ENCODE measurements at regions not wholly inside any gene's neighbourhood (a gene's known extent, or its start where the extent isn't known, plus 50 kb on each side); places are given as distances from the start of the nearest gene placed in this dataset.

- no peak for DNase-seq (ENCODE audit: low read depth, low spot score)
Observed at GRCh38 chr9:31608881-31609280, 775.6 kb upstream of the ACO1 start.

GRCh38 chr9:31612336-31613030, 772.0 kb upstream of the ACO1 start:
- DNase-seq (ENCODE audit: low read depth, low spot score): no peak

DNA sequence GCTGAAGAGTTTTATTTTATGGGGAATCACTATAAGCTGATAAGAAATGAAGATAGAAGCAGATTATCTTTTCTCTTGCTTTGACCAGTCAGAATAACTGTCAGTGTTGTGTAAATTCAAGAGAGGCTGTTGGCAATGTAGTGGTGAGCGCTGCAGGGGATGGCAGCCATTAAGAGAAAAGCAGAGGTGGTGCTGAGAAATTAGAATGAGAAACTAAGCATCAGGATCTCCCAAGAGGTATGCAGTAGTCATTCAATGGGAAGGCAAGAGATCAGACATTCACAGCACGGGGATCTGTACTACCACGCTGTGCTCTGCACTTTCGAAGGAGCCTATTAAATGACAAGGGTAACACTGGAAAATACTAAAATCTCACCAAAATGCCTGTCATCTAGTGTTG, 768.5 kb upstream of the ACO1 start:
- no peak for DNase-seq (ENCODE audit: low read depth, low spot score)

DNA sequence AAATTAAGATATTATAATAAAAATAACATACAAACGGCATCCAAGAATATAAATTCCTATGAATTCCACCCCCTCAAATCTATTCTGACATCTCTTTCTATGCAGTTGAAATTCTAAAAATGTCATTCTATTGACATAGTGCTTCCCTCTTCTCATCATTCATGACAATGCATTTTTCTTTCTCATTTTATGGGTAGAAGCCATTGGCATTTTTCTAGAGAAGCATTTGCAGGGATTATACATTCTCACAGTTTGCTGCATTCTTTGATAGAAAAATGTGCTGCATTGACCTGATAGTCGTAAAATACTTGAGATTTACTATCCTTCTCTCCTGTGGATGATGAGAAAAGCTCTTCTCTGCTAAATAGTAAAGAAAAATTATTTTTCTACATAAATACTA, 760.9 kb upstream of the ACO1 start:
- DNase-seq (ENCODE audit: low read depth, low spot score): no peak

DNA sequence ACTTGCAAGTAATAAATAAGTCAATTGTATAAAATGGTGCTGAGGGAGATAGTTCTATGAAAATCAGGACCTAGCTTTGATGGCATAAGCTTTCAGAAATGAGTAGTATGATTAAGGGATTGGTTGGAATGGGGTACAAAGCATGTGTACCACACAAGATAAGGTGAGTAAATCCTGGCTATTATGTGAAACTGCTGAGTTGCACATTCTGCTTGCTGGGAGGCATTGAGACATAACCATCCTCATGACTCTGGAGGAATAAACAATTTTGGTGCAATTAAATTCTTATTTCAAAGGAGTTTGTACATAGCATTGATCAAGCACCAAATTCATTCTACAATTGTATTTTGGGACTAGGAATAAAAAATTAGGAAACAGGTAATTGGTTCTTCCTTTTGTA, 755.2 kb upstream of the ACO1 start:
- no peak for DNase-seq (ENCODE audit: low read depth, low spot score)

GRCh38 chr9:31637265-31637664, 747.2 kb upstream of the ACO1 start:
- no peak for DNase-seq (ENCODE audit: low read depth, low spot score)

DNA sequence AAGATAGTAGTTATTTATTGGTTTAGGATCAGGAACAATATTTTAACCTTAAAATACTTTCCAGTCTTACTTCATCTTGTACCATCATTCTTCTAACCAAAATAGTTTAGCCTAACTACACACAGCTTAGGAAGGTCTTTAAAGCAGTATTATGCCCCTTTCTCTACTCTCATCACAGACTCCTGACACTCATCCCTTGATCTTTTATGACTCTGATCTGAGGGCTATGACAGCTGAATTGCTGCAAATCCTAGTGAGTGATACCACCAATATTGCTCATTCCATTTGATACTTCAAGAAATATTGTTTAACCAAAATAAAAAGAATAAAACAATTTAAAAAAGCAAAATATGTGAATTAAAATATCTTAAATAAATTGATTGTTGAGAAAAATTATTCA, 746.6 kb upstream of the ACO1 start:
- DNase-seq (ENCODE audit: low read depth, low spot score): no peak

GRCh38 chr9:31639451-31639850, 745.0 kb upstream of the ACO1 start:
- DNase-seq (ENCODE audit: low read depth, low spot score): no peak

GRCh38 chr9:31669311-31669710, 715.1 kb upstream of the ACO1 start:
- no peak for DNase-seq (ENCODE audit: low read depth, low spot score)

DNA sequence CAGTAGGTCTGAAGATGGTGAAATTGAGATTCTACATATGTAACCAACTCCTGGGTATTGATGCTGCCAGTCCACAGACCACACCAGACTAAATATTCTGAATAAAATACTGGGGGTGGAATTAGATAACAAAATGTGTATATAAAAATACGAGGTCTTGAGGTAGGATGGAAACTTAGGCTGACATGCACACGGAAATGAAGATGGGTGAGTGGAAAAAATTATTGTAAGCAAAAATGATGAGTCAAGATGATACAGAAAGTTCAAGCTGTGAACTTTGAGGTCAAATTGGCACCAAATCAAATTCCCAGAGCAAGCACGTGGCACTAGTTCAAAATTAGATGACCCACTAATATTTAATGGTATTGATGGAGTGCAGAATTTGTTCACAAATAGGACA, 713.4 kb upstream of the ACO1 start:
- DNase-seq (ENCODE audit: low read depth, low spot score): no peak

DNA sequence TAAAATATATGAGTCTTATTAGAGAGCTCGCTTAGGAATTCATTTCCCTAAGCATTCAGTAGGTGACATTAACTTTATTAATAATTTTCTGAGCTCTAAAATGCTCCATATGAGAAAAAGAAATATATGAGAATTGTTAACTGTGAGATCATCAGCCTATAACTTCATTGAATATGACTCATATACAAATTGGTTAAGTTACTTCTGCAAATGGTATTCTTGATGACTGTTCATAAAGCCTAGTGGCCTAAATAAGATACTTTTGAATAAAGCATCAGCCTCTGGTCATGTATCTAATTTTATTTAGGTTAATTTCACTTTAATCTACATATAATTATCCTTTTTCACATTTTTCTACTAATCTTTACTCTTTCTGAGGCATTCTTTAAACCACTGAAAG, 710.2 kb upstream of the ACO1 start:
- DNase-seq (ENCODE audit: low read depth, low spot score): no peak

DNA sequence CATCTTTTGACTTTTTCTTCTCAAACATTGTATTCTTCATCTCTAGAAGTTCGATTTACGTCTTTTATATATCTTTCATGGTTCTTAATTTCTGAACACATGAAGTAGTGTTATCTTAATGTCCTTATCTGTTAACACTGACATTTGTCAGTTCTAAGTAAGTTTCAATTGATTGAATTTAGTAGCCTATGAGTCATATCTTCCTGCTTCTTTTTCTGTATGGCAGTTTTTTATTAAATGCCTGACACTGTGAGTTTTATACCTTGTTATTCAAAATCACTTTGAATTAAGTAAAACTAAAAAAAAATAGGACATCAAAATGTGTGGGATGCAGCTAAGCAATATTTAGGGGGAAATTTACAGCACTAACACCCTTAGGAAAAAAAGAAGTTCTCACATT, 707.0 kb upstream of the ACO1 start:
- no peak for DNase-seq (ENCODE audit: low read depth, low spot score)

GRCh38 chr9:31677877-31678276, 706.6 kb upstream of the ACO1 start:
- no peak for DNase-seq (ENCODE audit: low read depth, low spot score)

- DNase-seq (ENCODE audit: low read depth, low spot score): no peak
Observed at GRCh38 chr9:31683116-31683515, 701.3 kb upstream of the ACO1 start.

- DNase-seq (ENCODE audit: low read depth, low spot score): no peak
Observed at GRCh38 chr9:31697956-31698355, 686.5 kb upstream of the ACO1 start.

DNA sequence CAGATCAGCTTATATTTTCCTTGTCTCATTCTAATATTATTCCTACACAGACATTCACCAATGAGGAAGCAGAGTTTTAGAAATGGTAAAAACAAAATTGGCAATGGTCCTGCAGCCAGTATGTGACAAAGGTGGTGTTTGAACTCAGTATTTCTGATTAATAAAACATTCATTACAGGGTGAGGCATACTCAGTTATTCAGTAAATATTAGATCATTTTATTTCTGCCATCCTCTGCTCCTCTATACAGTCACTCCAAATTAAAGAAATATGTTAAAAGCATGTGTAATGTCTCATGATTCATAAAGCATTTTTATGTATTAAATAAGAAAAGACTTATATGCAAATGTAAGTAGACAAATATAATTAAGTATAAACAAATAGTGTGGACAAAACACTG, 684.6 kb upstream of the ACO1 start:
- no peak for DNase-seq (ENCODE audit: low read depth, low spot score)

DNA sequence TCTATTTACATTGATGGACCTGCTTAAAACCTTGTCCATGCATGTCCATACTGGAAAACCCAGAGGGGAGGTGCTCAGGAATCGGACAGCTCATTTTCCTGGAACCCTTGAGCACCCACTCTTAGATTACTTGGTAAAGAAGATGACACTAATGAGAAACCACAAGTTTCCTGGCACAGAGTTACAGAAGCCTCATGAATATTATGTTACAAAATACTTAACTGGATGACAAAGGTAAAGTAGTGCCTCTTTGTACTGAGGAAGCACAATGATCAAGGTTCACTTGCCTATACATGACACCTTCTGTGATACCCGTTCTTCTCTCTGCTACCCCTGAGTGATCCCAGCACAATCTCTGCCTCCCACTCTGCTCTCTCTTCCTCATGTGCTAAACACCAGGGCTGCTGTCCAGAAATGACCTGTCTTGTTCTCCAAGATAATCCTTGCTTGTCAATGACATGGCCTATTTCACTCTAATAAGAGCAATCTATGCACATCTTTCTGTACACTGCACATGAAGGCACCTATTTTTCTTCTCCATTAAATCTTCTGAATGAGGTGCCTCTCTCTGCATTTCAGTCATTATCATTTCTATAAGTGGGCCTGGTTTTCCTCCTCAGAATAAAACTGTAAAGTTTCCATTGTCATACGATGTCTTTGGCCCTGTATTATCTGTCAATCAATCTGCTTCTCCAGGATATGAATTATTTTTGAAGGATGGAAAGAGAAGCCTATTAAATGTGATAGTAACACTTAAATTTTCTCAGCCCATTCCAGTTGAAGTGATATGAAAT, 684.0 kb upstream of the ACO1 start:
- no peak for DNase-seq (ENCODE audit: low read depth, low spot score)

GRCh38 chr9:31702957-31703356, 681.5 kb upstream of the ACO1 start:
- no peak for DNase-seq (ENCODE audit: low read depth, low spot score)

GRCh38 chr9:31715250-31715649, 669.2 kb upstream of the ACO1 start:
- no peak for DNase-seq (ENCODE audit: low read depth, low spot score)

DNA sequence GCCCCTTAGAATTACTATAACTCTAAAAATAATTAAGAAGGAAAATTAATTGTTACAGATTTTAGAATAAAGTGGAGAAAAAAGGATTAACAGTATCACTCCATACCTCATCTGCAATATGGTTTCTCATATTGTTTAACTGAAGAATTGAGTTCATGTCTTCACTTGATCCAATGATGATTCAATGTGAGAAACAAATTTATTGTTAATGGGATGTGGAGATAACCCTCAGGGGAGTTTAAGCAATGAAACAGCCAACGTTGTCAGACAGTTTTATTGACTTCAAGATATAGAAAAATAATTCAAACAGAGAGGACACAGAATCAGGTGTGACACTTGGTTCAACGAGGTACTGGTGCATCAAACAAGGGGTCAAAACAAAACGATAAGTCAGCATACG, 665.2 kb upstream of the ACO1 start:
- DNase-seq (ENCODE audit: low read depth, low spot score): no peak

DNA sequence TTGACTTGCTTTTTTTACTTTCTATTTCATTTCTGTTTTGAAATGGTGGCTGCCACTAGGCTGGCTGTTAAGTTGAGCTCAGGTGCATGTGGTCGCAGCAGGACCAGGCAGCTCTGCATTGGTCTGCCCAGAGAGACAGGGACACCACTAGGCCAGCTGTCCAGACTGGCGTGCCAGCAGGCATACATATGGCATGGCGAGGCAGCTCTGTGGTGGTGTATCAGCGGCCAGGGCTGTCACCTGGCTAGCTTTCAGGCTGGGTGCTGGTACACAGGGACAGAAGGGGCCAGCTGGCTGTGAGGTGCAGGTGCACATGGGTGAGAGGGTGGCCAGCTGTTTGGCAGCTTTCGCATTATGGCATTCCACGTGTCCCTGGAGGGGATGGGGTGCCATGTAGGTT, 654.0 kb upstream of the ACO1 start:
- no peak for DNase-seq (ENCODE audit: low read depth, low spot score)

DNA sequence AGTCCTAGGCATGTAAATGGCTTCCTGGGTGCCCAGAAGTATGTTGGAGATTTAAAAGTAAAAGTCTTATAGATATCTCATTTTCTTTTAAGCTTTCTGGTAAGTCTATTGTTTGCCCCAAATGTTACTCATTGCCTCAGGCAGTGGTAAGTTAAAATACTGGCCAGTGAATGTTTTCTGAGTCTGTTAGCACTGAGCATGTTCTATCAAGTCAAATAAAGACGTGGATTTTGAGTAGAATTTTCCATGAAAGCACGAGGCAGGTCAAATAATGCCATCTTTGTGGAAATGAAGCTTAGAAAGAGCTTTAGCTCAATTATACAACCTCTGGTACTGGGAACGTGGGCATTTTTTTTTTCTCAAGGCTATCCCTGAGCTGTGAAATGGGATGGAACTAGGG, 651.3 kb upstream of the ACO1 start:
- DNase-seq (ENCODE audit: low read depth, low spot score): no peak

GRCh38 chr9:31736581-31737179, 647.8 kb upstream of the ACO1 start:
- DNase-seq (ENCODE audit: low read depth, low spot score): no peak
